ENCODE measurements at regions not wholly inside any gene's neighbourhood (a gene's known extent, or its start where the extent isn't known, plus 50 kb on each side); places are given as distances from the start of the nearest gene placed in this dataset.

DNA sequence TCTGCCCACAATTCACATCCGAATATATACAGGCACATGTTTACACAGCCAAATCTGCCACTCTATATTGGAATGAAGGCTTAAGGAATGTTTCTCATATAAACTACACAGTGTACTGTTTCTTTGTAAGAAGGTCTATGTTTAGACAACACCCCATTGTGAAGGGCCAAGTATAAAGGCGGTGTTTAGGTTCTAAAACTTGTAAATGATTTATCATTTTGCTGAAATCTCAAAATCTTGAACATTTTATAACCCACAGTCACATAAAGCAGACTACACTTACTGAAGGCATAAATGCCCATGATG lies 94.0 kb downstream of the ZNF608 start:
- no peak for TF ChIP-seq EZH2 (IDR thresholded peaks at IDR 0.05; ENCODE audit: low read length, missing control alignments)
- TF ChIP-seq, protein P1, sequence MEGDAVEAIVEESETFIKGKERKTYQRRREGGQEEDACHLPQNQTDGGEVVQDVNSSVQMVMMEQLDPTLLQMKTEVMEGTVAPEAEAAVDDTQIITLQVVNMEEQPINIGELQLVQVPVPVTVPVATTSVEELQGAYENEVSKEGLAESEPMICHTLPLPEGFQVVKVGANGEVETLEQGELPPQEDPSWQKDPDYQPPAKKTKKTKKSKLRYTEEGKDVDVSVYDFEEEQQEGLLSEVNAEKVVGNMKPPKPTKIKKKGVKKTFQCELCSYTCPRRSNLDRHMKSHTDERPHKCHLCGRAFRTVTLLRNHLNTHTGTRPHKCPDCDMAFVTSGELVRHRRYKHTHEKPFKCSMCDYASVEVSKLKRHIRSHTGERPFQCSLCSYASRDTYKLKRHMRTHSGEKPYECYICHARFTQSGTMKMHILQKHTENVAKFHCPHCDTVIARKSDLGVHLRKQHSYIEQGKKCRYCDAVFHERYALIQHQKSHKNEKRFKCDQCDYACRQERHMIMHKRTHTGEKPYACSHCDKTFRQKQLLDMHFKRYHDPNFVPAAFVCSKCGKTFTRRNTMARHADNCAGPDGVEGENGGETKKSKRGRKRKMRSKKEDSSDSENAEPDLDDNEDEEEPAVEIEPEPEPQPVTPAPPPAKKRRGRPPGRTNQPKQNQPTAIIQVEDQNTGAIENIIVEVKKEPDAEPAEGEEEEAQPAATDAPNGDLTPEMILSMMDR (conservative IDR thresholded peaks at IDR 0.05 in 1 of 2, IDR thresholded peaks at IDR 0.05 in 1 of 2; ENCODE audit: low read depth in 1 of 2, low read length in 2 of 2), result no peak
- Histone ChIP-seq H3K36me3 (ENCODE audit: control insufficient read depth, insufficient read depth, low read length) (no peaks in the 10 kb centered on the region), H3K4me3 (replicated peaks in 1 of 4; ENCODE audit: control extremely low read depth in 1 of 4, insufficient read depth in 1 of 4, low read depth in 3 of 4, low read length in 4 of 4) (peak overlapping the region in 1 of 4 experiments; percentile 39), H3K4me2 (ENCODE audit: extremely low read depth, insufficient read depth, low read length) (peak overlapping the region; percentile 96), H2AFZ (ENCODE audit: low read length) (no peak overlapping the region), H3K9me3 (ENCODE audit: control insufficient read depth, insufficient read depth, low read depth, low read length) (no peaks in the 10 kb centered on the region), H4K20me1 (ENCODE audit: control insufficient read depth, extremely low read depth, insufficient read depth, low read length) (no peaks in the 10 kb centered on the region), H3K79me2 (ENCODE audit: control insufficient read depth, insufficient read depth, low read length) (peaks cover 10% of the 10 kb centered on the region), H3K27ac (ENCODE audit: insufficient read depth, low read length) (no peak overlapping the region), H3K4me1 (ENCODE audit: control insufficient read depth, extremely low read depth, insufficient read depth, low read length) (peaks cover 27% of the 10 kb centered on the region), H3K9ac (ENCODE audit: insufficient read depth, low read length) (no peak overlapping the region), H3K27me3 (ENCODE audit: control insufficient read depth, insufficient read depth, low read length) (no peaks in the 10 kb centered on the region)
- DNase-seq (ENCODE audit: low read depth in 2 of 2), result peak in 1 of 2 donors; percentile 43

DNA sequence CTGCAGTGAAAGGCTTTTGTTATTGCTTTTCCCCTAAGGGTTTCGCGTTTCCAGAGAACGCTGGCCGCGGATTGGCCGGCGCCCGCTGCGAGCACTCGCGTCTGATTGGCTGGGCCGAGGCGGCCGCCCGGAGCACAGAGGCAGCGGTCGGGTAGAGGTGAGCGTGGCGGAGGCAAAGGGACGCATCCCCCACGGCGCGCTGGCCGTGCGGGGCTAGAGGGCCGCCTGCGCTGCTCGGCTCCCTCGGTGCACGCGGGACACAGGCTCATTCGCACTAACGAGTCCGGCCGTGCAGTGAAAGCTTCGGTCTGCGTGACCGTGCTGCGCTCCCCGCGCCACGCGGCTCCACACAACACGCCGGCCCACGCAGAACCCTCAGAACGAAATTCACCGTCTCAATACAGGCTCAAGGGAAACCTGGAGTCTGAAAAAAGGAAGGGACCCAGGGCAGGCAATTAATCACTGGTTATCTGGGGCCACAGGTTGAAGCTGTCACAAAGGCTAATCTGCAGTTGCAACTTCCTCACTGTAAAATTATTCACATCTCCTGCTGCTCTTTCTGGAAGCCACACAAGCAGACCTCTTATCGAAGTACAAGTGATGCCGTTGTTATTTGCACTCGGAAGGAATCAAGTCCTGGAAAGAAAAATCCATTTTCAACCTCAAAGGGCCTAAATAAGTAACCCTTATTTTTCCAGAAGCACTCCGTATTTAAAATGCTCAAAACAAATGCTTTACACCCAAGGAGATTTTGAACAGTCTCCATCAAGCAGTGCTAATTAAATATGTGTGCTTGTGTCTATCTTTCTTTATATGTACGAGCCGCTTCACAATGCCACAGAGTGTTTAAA lies 94.6 kb downstream of the ZNF608 start:
- Histone ChIP-seq H3K27me3 (ENCODE audit: control insufficient read depth, insufficient read depth, low read length) (no peaks in the 10 kb centered on the region), H3K9me3 (ENCODE audit: control insufficient read depth, insufficient read depth, low read depth, low read length) (no peaks in the 10 kb centered on the region), H3K36me3 (ENCODE audit: control insufficient read depth, insufficient read depth, low read length) (no peaks in the 10 kb centered on the region), H3K4me1 (ENCODE audit: control insufficient read depth, extremely low read depth, insufficient read depth, low read length) (peaks cover 27% of the 10 kb centered on the region), H2AFZ (ENCODE audit: low read length) (peak overlapping the region; percentile 57), H3K27ac (ENCODE audit: insufficient read depth, low read length) (peak overlapping the region; percentile 73), H3K4me2 (ENCODE audit: extremely low read depth, insufficient read depth, low read length) (peak overlapping the region; percentile 96), H4K20me1 (ENCODE audit: control insufficient read depth, extremely low read depth, insufficient read depth, low read length) (no peaks in the 10 kb centered on the region), H3K79me2 (ENCODE audit: control insufficient read depth, insufficient read depth, low read length) (peaks cover 10% of the 10 kb centered on the region), H3K9ac (ENCODE audit: insufficient read depth, low read length) (peak overlapping the region; percentile 51), H3K4me3 (replicated peaks in 1 of 4; ENCODE audit: control extremely low read depth in 1 of 4, insufficient read depth in 1 of 4, low read depth in 3 of 4, low read length in 4 of 4) (peak overlapping the region; percentile 39 to 63 (median 48))
- TF ChIP-seq, protein P1 (conservative IDR thresholded peaks at IDR 0.05 in 1 of 2, IDR thresholded peaks at IDR 0.05 in 1 of 2; ENCODE audit: low read depth in 1 of 2, low read length in 2 of 2), result no peak
- DNase-seq (ENCODE audit: low read depth in 2 of 2), result peak; percentile 52 to 82

DNA sequence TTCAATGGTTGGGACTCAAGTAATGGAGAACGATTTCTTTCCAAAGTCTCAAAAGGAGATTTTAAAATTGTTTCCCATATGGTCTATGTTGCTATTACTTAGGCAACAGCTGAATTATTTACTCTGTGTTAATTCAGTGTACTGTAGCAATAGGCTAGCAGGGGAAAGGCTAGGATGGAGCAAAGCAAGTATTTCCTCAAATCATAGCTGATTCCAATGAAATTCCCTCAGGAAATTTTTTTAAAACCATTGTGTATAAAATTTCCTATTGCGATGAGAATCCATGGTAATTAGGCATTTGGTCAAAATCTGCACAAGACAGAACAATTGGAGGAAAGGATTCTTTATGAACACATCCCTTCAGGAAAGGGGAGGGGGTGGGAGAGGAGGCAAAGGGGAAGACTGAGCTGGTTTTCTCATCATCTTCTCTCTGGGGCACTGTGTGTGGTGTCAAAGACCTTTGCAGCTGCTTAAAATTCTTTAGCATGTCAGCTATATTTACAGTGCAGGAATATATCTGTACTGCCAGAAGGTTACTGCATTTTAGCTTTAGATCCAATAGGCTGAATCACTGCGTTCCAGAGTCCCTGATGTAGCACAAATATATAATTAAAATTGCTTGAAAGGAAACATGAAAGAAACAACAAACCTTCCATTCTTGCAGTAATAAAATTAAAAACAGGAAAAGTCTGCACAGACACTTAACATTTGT lies 95.3 kb downstream of the ZNF608 start:
- Histone ChIP-seq H3K27ac (ENCODE audit: insufficient read depth, low read length) (peak overlapping the region; percentile 73), H2AFZ (ENCODE audit: low read length) (no peak overlapping the region), H3K9ac (ENCODE audit: insufficient read depth, low read length) (no peak overlapping the region), H3K36me3 (ENCODE audit: control insufficient read depth, insufficient read depth, low read length) (no peaks in the 10 kb centered on the region), H3K27me3 (ENCODE audit: control insufficient read depth, insufficient read depth, low read length) (no peaks in the 10 kb centered on the region), H3K4me2 (ENCODE audit: extremely low read depth, insufficient read depth, low read length) (peak overlapping the region; percentile 96), H3K4me1 (ENCODE audit: control insufficient read depth, extremely low read depth, insufficient read depth, low read length) (peaks cover 24% of the 10 kb centered on the region), H4K20me1 (ENCODE audit: control insufficient read depth, extremely low read depth, insufficient read depth, low read length) (no peaks in the 10 kb centered on the region), H3K79me2 (ENCODE audit: control insufficient read depth, insufficient read depth, low read length) (peaks cover 10% of the 10 kb centered on the region), H3K4me3 (replicated peaks in 1 of 4; ENCODE audit: control extremely low read depth in 1 of 4, insufficient read depth in 1 of 4, low read depth in 3 of 4, low read length in 4 of 4) (peak overlapping the region; percentile 39 to 63 (median 48)), H3K9me3 (ENCODE audit: control insufficient read depth, insufficient read depth, low read depth, low read length) (no peaks in the 10 kb centered on the region)
- DNase-seq (ENCODE audit: low read depth in 2 of 2), result peak in 1 of 2 donors; percentile 83
- TF ChIP-seq, protein P1 (conservative IDR thresholded peaks at IDR 0.05 in 1 of 2, IDR thresholded peaks at IDR 0.05 in 1 of 2; ENCODE audit: low read depth in 1 of 2, low read length in 2 of 2), result no peak
- TF ChIP-seq EZH2 (IDR thresholded peaks at IDR 0.05; ENCODE audit: low read length, missing control alignments), result no peak

All from fibroblast of lung (primary cell).